ENCODE measurements at regions not wholly inside any gene's neighbourhood (a gene's known extent, or its start where the extent isn't known, plus 50 kb on each side); places are given as distances from the start of the nearest gene placed in this dataset.
"Not testable (repeated sequence)": the region's sequence is repeated elsewhere in the genome, so short reads cannot be mapped to it uniquely, and the experiment has no call there.

- DNase-seq: no peak
Measured at GRCh38 chr19:37303591-37304171, 67.2 kb upstream of the ZNF527 start.

- no peak for DNase-seq
Measured at GRCh38 chr19:37304190-37304883, 66.6 kb upstream of the ZNF527 start.

- DNase-seq: no peak
Measured at GRCh38 chr19:37304884-37305255, 66.0 kb upstream of the ZNF527 start.

GRCh38 chr19:37306383-37306963, 64.4 kb upstream of the ZNF527 start:
- no peak for DNase-seq

- DNase-seq: no peak
Measured at GRCh38 chr19:37309834-37310575, 60.9 kb upstream of the ZNF527 start.

GRCh38 chr19:37312531-37313334, 58.2 kb upstream of the ZNF527 start:
- not testable (repeated sequence) for DNase-seq

GRCh38 chr19:37313335-37313627, 57.6 kb upstream of the ZNF527 start:
- no peak for DNase-seq

GRCh38 chr19:37317403-37318209, 53.3 kb upstream of the ZNF527 start:
- DNase-seq: peak; percentile 68

- not testable (repeated sequence) for DNase-seq
Measured at GRCh38 chr19:37320988-37321387, 49.9 kb upstream of the ZNF527 start.
